Adrenal gland (tissue), 9 donors: ENCODE measurements at regions not wholly inside any gene's neighbourhood (a gene's known extent, or its start where the extent isn't known, plus 50 kb on each side); places are given as distances from the start of the nearest gene placed in this dataset.

ENCODE experiments used
- DNase-seq, 7 donors: peaks; one replicate each; pipeline ENCODE4 v3.0.0-alpha.2; 2019 to 2020
- H3K27ac ChIP-seq, 5 donors: fragments of 200-600 bp; sonication (generic) in 4 of 5; 1 replicate in 3 of 5; 2 replicates in 2 of 5; pipeline versions ENCODE4 v1.5.1 to v1.8.0; 2016 to 2020; ENCODE audit warnings: mild to moderate bottlenecking in 1 of 5
- H3K27me3 ChIP-seq: fragments of 200-600 bp; 2 replicates; pipeline ENCODE4 v1.8.0; 2021
- H3K36me3 ChIP-seq, 2 donors: fragments of 200-600 bp; replicated peaks in 1 of 2; 1 replicate in 1 of 2; 2 replicates in 1 of 2; pipeline versions ENCODE4 v1.5.1 to v1.8.0; 2018 to 2022
- H3K4me1 ChIP-seq, 2 donors: fragments of 200-600 bp; replicated peaks in 1 of 2; 1 replicate in 1 of 2; 2 replicates in 1 of 2; pipeline versions ENCODE4 v1.5.1 to v1.8.0; 2018 to 2021
- H3K4me3 ChIP-seq, 4 donors: fragments of 200-600 bp; sonication (generic) in 3 of 4; one replicate each; pipeline ENCODE4 v1.5.1; 2016 to 2018
- H3K9me3 ChIP-seq, 3 donors: fragments of 200-600 bp; sonication (generic) in 1 of 3; replicated peaks in 1 of 3; 1 replicate in 2 of 3; 2 replicates in 1 of 3; pipeline versions ENCODE4 v1.5.1 to v1.8.0; 2016 to 2021
- CTCF ChIP-seq, 6 experiments: fragments of 450-650 bp in 4 of 6; fragments of 200-600 bp in 2 of 6; sonication (generic) in 1 of 6; IDR thresholded peaks; 1 replicate in 5 of 6; 2 replicates in 1 of 6; pipeline versions ENCODE4 v1.5.1 to v1.8.0; 2016 to 2021; ENCODE audit warnings: antibody characterized with exemption in 6 of 6, mild to moderate bottlenecking in 2 of 6, moderate library complexity in 1 of 6
- POLR2A ChIP-seq, 2 donors: fragments of 450-650 bp; IDR thresholded peaks; one replicate each; pipeline ENCODE4 v1.6.1; 2017; ENCODE audit warnings: antibody characterized with exemption in 2 of 2, mild to moderate bottlenecking in 2 of 2, moderate library complexity in 1 of 2
- WGBS, 4 donors: extraction: QIAGEN DNeasy Blood & Tissue Kit in 2 of 4; methylation state at CpG; one replicate each; pipeline versions ENCODE4 v1.1.5 to v1.1.7; 2013 to 2017; 5-methylcytosine and 5-hydroxymethylcytosine counted together
- intact Hi-C, 2 donors: fragments of 100-400 bp; cut with DNase I; formaldehyde crosslinking; loops; one replicate each; pipeline versions ENCODE4 v1.14.1 to v1.15.0; 2022 to 2023
- small RNA-seq, 2 donors: library from RNA; depleted of rRNA; stranded (forward); fragments of <200 nt; gene quantifications; one replicate each; pipeline ENCODE3, GENCODE V24; 2016
- donor health status: healthy with polysubstance abuse.
- donor health status: Bipolar disorder and iron deficiency.
- donor health status: DM: yes; HTN: yes; CAD: no.
- donor health status: DM: no; HTN: no; CAD: no.
- donor health status: DM: no; HTN: no; CAD: no.

GRCh38 chr6:48177786-48178185 lies 66.8 kb upstream of the PTCHD4 start:
- intact Hi-C loops = no loop called here
- WGBS, 4 donors = 69 to 83% (median 80%) methylated on average over 3 of the region's 3 CpGs

GRCh38 chr6:48176645-48177308 lies 65.8 kb upstream of the PTCHD4 start:
- TF ChIP-seq CTCF (IDR thresholded peaks at IDR 0.05) (no peak), POLR2A (IDR thresholded peaks at IDR 0.05) (no peak)
- Histone ChIP-seq H3K4me1 (no peaks in the 10 kb centered on the region), H3K27me3 (no peaks in the 10 kb centered on the region), H3K27ac (no peak overlapping the region), H3K4me3 (peak overlapping the region in 1 of 4 donors; percentile 9), H3K36me3 (no peaks in the 10 kb centered on the region), H3K9me3 (no peaks in the 10 kb centered on the region)
- no peak for DNase-seq
- intact Hi-C loops = no loop called here
- 19 to 37% (median 29%) methylated on average over 6 of the region's 6 CpGs for WGBS, 4 donors

More at GRCh38 chr6:48177786-48178185, 66.8 kb upstream of the PTCHD4 start:
- no peaks in the 10 kb centered on the region for H3K36me3 ChIP-seq
- H3K27me3 ChIP-seq = no peaks in the 10 kb centered on the region
- TF ChIP-seq CTCF (IDR thresholded peaks at IDR 0.05) = no peak
- no peak for TF ChIP-seq POLR2A (IDR thresholded peaks at IDR 0.05)
- H3K4me1 ChIP-seq = no peaks in the 10 kb centered on the region
- H3K4me3 ChIP-seq = no peak overlapping the region
- no peaks in the 10 kb centered on the region for H3K9me3 ChIP-seq
- no peak for DNase-seq
- H3K27ac ChIP-seq = no peak overlapping the region

- no peak overlapping the region for H3K4me3 ChIP-seq
Observed at GRCh38 chr6:48169635-48170034, 58.6 kb upstream of the PTCHD4 start.

More at GRCh38 chr6:48169635-48170034, 58.6 kb upstream of the PTCHD4 start:
- TF ChIP-seq CTCF (IDR thresholded peaks at IDR 0.05) (no peak), POLR2A (IDR thresholded peaks at IDR 0.05) (no peak)
- intact Hi-C loops = no loop called here
- Histone ChIP-seq H3K27ac (no peak overlapping the region), H3K27me3 (peaks cover 4% of the 10 kb centered on the region), H3K4me1 (no peaks in the 10 kb centered on the region), H3K9me3 (no peaks in the 10 kb centered on the region), H3K36me3 (no peaks in the 10 kb centered on the region)
- no peak for DNase-seq
- WGBS, 4 donors = 86 to 94% (median 87%) methylated on average over 1 of the region's 1 CpG

Small RNAs in the stretch of these regions (small RNA-seq; reads per million reads assigned to genes)
- 0 reads per million in 2 donors for gene FO393413.1
- 0 reads per million in 2 donors for gene RNU7-65P
